NB4 (cell line): ENCODE measurements at regions not wholly inside any gene's neighbourhood (a gene's known extent, or its start where the extent isn't known, plus 50 kb on each side); places are given as distances from the start of the nearest gene placed in this dataset.

ENCODE experiments used
- DNase-seq: peaks from one replicate; pipeline ENCODE4 v3.0.0; 2010; ENCODE audit warnings: low read depth
- H3K4me3 ChIP-seq: one replicate; pipeline ENCODE4 v1.5.1; 2011; ENCODE audit warnings: mild to moderate bottlenecking, low read depth, low read length, moderate library complexity
- CTCF ChIP-seq: IDR thresholded peaks from one replicate; pipeline ENCODE4 v1.5.1; 2012; ENCODE audit warnings: low read depth, low read length
- MAX ChIP-seq: IDR thresholded peaks from 2 replicates; pipeline ENCODE4 v1.6.1; 2011; ENCODE audit warnings: low read depth, low read length
- MYC ChIP-seq: IDR thresholded peaks from 2 replicates; pipeline ENCODE4 v1.6.1; 2011; ENCODE audit warnings: low read depth, low read length
- POLR2A ChIP-seq: IDR thresholded peaks from 2 replicates; pipeline ENCODE4 v1.6.1; 2011; ENCODE audit warnings: mild to moderate bottlenecking; ENCODE audit not compliant: insufficient read length; ENCODE audit errors: extremely low read depth

GRCh38 chr1:60171801-60172200, 98.2 kb upstream of the C1orf87 start:
- no peak for DNase-seq
- no peak overlapping the region for H3K4me3 ChIP-seq
- TF ChIP-seq MYC (no peak), POLR2A (no peak), MAX (no peak), CTCF (no peak)

- H3K4me3 ChIP-seq: no peak overlapping the region
- no peak for TF ChIP-seq CTCF
- TF ChIP-seq POLR2A: no peak
- TF ChIP-seq MAX: no peak
- TF ChIP-seq MYC: no peak
- no peak for DNase-seq
Measured at GRCh38 chr1:60170709-60171108, 97.1 kb upstream of the C1orf87 start.

- no peak overlapping the region for H3K4me3 ChIP-seq
- no peak for DNase-seq
- no peak for TF ChIP-seq MYC
- no peak for TF ChIP-seq CTCF
- TF ChIP-seq POLR2A: no peak
Measured at GRCh38 chr1:60169206-60169605, 95.6 kb upstream of the C1orf87 start.

- no peak for DNase-seq
Measured at GRCh38 chr1:60162936-60163335, 89.4 kb upstream of the C1orf87 start.

GRCh38 chr1:60160141-60160540, 86.6 kb upstream of the C1orf87 start:
- TF ChIP-seq CTCF (no peak), POLR2A (no peak), MAX (no peak), MYC (no peak)
- H3K4me3 ChIP-seq: no peak overlapping the region
- DNase-seq: no peak

More at GRCh38 chr1:60162936-60163335, 89.4 kb upstream of the C1orf87 start:
- H3K4me3 ChIP-seq: no peak overlapping the region
- TF ChIP-seq MYC (no peak), POLR2A (no peak), CTCF (no peak), MAX (no peak)

GRCh38 chr1:60156371-60156770, 82.8 kb upstream of the C1orf87 start:
- TF ChIP-seq MYC: no peak
- TF ChIP-seq CTCF: no peak
- no peak for TF ChIP-seq MAX
- TF ChIP-seq POLR2A: no peak
- no peak for DNase-seq
- no peak overlapping the region for H3K4me3 ChIP-seq
